PFSK-1 (cell line): ENCODE measurements at regions not wholly inside any gene's neighbourhood (a gene's known extent, or its start where the extent isn't known, plus 50 kb on each side); places are given as distances from the start of the nearest gene placed in this dataset.

Experiments
- POLR2AphosphoS5 ChIP-seq: IDR thresholded peaks from 2 replicates; pipeline ENCODE4 v1.6.1; 2012; ENCODE audit warnings: low read depth, mild to moderate bottlenecking, control low read depth, low read length, moderate library complexity
- SIN3A ChIP-seq: IDR thresholded peaks from 2 replicates; pipeline ENCODE4 v1.6.1; 2012; ENCODE audit warnings: mild to moderate bottlenecking, low read length, moderate library complexity, borderline replicate concordance; ENCODE audit not compliant: insufficient read depth
- TAF1 ChIP-seq: IDR thresholded peaks from 2 replicates; pipeline ENCODE4 v1.6.1; 2012; ENCODE audit warnings: low read length, control low read depth, borderline replicate concordance; ENCODE audit not compliant: insufficient read depth
- TF ChIP-seq, protein P1 (sequence below), 2 experiments: IDR thresholded peaks; 2 replicates each; pipeline versions ENCODE4 v1.6.1 to v1.8.0; 2011 to 2012; ENCODE audit warnings: low read depth in 2 of 2, low read length in 2 of 2, control low read depth in 1 of 2, inconsistent platforms in 1 of 2, mild to moderate bottlenecking in 1 of 2, moderate library complexity in 1 of 2; ENCODE audit not compliant: insufficient read depth in 1 of 2

DNA sequence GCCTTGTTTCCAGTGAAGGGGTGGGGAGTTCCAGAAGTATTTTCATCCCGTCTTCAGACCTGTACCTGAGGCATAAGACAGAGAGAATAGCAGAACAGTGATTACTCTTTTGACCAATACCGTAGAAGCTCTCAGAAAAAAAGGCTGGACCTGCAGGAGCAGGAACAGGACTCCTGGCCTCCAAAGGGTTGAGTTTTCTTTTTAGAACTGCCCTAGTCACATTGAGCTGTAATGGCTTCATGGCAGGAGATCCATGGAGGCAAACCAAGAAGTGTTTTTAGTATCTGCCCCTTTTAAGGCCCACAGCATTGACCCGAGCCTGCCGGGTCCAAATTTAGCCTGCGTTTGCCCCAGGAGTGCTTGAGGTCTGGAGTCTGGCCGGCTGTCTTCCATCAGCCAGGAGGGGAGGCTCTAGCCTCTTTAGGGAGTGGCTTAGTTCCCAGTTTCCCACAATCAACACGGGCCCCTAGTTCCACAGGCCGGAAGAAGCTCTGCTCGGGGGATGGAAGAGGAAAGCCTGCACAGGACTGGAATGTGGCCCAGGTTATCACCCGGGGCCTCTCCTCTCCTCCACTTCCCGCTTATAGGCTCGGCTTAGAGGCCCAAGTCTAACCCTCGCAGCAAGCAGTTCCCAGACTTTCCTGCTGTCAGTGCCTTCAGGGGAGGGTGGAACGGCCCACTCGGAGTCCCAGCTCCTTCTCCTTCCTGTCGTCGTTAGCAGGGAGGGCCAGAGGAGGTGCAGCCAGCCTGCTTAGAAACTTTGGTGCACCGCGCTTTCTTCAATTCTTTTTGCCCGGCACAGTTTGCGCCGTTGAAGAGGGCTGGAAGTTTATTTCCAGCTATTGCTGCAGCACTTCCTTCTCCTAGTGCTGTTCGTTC lies 80.7 kb downstream of the C9orf152 start:
- TF ChIP-seq TAF1 (no peak), POLR2AphosphoS5 (no peak), SIN3A (0 out of 2 replicates have a peak, but pooled peaks have one; percentile 22)
- TF ChIP-seq, protein P1, sequence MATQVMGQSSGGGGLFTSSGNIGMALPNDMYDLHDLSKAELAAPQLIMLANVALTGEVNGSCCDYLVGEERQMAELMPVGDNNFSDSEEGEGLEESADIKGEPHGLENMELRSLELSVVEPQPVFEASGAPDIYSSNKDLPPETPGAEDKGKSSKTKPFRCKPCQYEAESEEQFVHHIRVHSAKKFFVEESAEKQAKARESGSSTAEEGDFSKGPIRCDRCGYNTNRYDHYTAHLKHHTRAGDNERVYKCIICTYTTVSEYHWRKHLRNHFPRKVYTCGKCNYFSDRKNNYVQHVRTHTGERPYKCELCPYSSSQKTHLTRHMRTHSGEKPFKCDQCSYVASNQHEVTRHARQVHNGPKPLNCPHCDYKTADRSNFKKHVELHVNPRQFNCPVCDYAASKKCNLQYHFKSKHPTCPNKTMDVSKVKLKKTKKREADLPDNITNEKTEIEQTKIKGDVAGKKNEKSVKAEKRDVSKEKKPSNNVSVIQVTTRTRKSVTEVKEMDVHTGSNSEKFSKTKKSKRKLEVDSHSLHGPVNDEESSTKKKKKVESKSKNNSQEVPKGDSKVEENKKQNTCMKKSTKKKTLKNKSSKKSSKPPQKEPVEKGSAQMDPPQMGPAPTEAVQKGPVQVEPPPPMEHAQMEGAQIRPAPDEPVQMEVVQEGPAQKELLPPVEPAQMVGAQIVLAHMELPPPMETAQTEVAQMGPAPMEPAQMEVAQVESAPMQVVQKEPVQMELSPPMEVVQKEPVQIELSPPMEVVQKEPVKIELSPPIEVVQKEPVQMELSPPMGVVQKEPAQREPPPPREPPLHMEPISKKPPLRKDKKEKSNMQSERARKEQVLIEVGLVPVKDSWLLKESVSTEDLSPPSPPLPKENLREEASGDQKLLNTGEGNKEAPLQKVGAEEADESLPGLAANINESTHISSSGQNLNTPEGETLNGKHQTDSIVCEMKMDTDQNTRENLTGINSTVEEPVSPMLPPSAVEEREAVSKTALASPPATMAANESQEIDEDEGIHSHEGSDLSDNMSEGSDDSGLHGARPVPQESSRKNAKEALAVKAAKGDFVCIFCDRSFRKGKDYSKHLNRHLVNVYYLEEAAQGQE (IDR thresholded peaks at IDR 0.05; ENCODE audit: insufficient read depth in 1 of 2, low read depth in 2 of 2, low read length in 2 of 2), result 0 out of 4 replicates have a peak, but pooled peaks of 1 of the 2 experiments have one; percentile 22
